ENCODE measurements at regions not wholly inside any gene's neighbourhood (a gene's known extent, or its start where the extent isn't known, plus 50 kb on each side); places are given as distances from the start of the nearest gene placed in this dataset.

- ChIA-PET POLR2A (no interaction called here), CTCF (interaction anchor here (0.7 to 2.4 kb wide), 3 partner anchors 9 to 235 kb away, joined by 3 to 11 read pairs (median 4); no protein-coding TSS in a partner anchor)
- Histone ChIP-seq H3K27me3 (ENCODE audit: control insufficient read depth, insufficient read depth, low read length) (no peaks in the 10 kb centered on the region), H3K4me3 (ENCODE audit: low read depth, low read length) (no peak overlapping the region), H3K9me3 (ENCODE audit: control insufficient read depth, insufficient read depth, low read length) (no peaks in the 10 kb centered on the region), H3K27ac (ENCODE audit: low read depth, low read length) (no peak overlapping the region)
- no peak for TF ChIP-seq CTCF (IDR thresholded peaks at IDR 0.05; ENCODE audit: low read depth, low read length)
- DNase-seq (ENCODE audit: low read depth, low spot score) = no peak
Measured at GRCh38 chr17:15161395-15161794, 103.7 kb downstream of the PMP22 start.

- no peak overlapping the region for H3K4me3 ChIP-seq (ENCODE audit: low read depth, low read length)
- no peak overlapping the region for H3K27ac ChIP-seq (ENCODE audit: low read depth, low read length)
- POLR2A ChIA-PET = interaction anchor here (1.6 kb wide), 1 partner anchor 13 kb away, joined by 4 read pairs; no protein-coding TSS in a partner anchor
- DNase-seq (ENCODE audit: low read depth, low spot score) = no peak
- CTCF ChIA-PET = interaction anchor here (1.0 to 3.2 kb wide), 3 partner anchors 9 to 1559 kb away, joined by 4 to 30 read pairs (median 4); no protein-coding TSS in a partner anchor
- TF ChIP-seq CTCF (IDR thresholded peaks at IDR 0.05; ENCODE audit: low read depth, low read length) = no peak
- no peaks in the 10 kb centered on the region for H3K9me3 ChIP-seq (ENCODE audit: control insufficient read depth, insufficient read depth, low read length)
- no peaks in the 10 kb centered on the region for H3K27me3 ChIP-seq (ENCODE audit: control insufficient read depth, insufficient read depth, low read length)
Measured at GRCh38 chr17:15157051-15157450, 108.1 kb downstream of the PMP22 start.

- ChIA-PET CTCF (interaction anchor here (0.6 kb wide), 1 partner anchor 778 kb away, joined by 3 read pairs; no protein-coding TSS in a partner anchor), POLR2A (no interaction called here)
- Histone ChIP-seq H3K4me3 (ENCODE audit: low read depth, low read length) (no peak overlapping the region), H3K9me3 (ENCODE audit: control insufficient read depth, insufficient read depth, low read length) (no peaks in the 10 kb centered on the region), H3K27ac (ENCODE audit: low read depth, low read length) (no peak overlapping the region), H3K27me3 (ENCODE audit: control insufficient read depth, insufficient read depth, low read length) (peaks cover 2% of the 10 kb centered on the region)
- DNase-seq (ENCODE audit: low read depth, low spot score) = no peak
- no peak for TF ChIP-seq CTCF (IDR thresholded peaks at IDR 0.05; ENCODE audit: low read depth, low read length)
Measured at GRCh38 chr17:15154618-15155017, 110.5 kb downstream of the PMP22 start.

- H3K27ac ChIP-seq (ENCODE audit: low read depth, low read length) = no peak overlapping the region
- no peak for TF ChIP-seq CTCF (IDR thresholded peaks at IDR 0.05; ENCODE audit: low read depth, low read length)
Measured at GRCh38 chr17:15145621-15146020, 119.5 kb downstream of the PMP22 start.

GRCh38 chr17:15143524-15143923 is 121.6 kb downstream of the PMP22 start:
- Histone ChIP-seq H3K27ac (ENCODE audit: low read depth, low read length) (no peak overlapping the region), H3K27me3 (ENCODE audit: control insufficient read depth, insufficient read depth, low read length) (no peaks in the 10 kb centered on the region), H3K9me3 (ENCODE audit: control insufficient read depth, insufficient read depth, low read length) (no peaks in the 10 kb centered on the region), H3K4me3 (ENCODE audit: low read depth, low read length) (no peak overlapping the region)
- ChIA-PET POLR2A (no interaction called here), CTCF (no interaction called here)
- no peak for TF ChIP-seq CTCF (IDR thresholded peaks at IDR 0.05; ENCODE audit: low read depth, low read length)
- no peak for DNase-seq (ENCODE audit: low read depth, low spot score)

More at GRCh38 chr17:15145621-15146020, 119.5 kb downstream of the PMP22 start:
- H3K4me3 ChIP-seq (ENCODE audit: low read depth, low read length) = no peak overlapping the region
- H3K27me3 ChIP-seq (ENCODE audit: control insufficient read depth, insufficient read depth, low read length) = no peaks in the 10 kb centered on the region
- H3K9me3 ChIP-seq (ENCODE audit: control insufficient read depth, insufficient read depth, low read length) = no peaks in the 10 kb centered on the region
- no peak for DNase-seq (ENCODE audit: low read depth, low spot score)
- ChIA-PET POLR2A (no interaction called here), CTCF (no interaction called here)
